Keratinocyte (primary cell): ENCODE measurements at regions not wholly inside any gene's neighbourhood (a gene's known extent, or its start where the extent isn't known, plus 50 kb on each side); places are given as distances from the start of the nearest gene placed in this dataset.

ENCODE experiments used
- DNase-seq: peaks from one replicate; pipeline ENCODE4 v3.0.0-alpha.2; 2011; ENCODE audit warnings: low read depth, missing footprints, low spot score
- FAIRE-seq: peaks from 2 replicates; lab custom pipeline; 2011; peaks lifted over from hg19 to GRCh38; lab: Jason Lieb, UNC
- H2AFZ ChIP-seq: 2 replicates; pipeline ENCODE4 v1.6.0; 2012; ENCODE audit warnings: low read length, control low read depth, inconsistent platforms; ENCODE audit not compliant: control insufficient read depth
- H3K27ac ChIP-seq: 2 replicates; pipeline ENCODE4 v1.5.1; 2011; ENCODE audit warnings: low read length; ENCODE audit not compliant: control insufficient read depth, insufficient read depth
- H3K27me3 ChIP-seq: 3 replicates; pipeline ENCODE4 v1.6.0; 2011; ENCODE audit warnings: low read length; ENCODE audit not compliant: control insufficient read depth, insufficient read depth; ENCODE audit errors: extremely low read depth
- H3K36me3 ChIP-seq, 2 experiments: 2 replicates in 1 of 2; 3 replicates in 1 of 2; pipeline ENCODE4 v1.5.1; 2011; ENCODE audit warnings: low read length in 2 of 2, mild to moderate bottlenecking in 1 of 2; ENCODE audit not compliant: control insufficient read depth in 2 of 2, insufficient read depth in 2 of 2; ENCODE audit errors: extremely low read depth in 1 of 2
- H3K4me1 ChIP-seq: 3 replicates; pipeline ENCODE4 v1.5.1; 2011; ENCODE audit warnings: low read length; ENCODE audit not compliant: control insufficient read depth, insufficient read depth; ENCODE audit errors: extremely low read depth
- H3K4me2 ChIP-seq: 3 replicates; pipeline ENCODE4 v1.6.0; 2011; ENCODE audit warnings: low read depth, low read length; ENCODE audit not compliant: control insufficient read depth, insufficient read depth; ENCODE audit errors: extremely low read depth
- H3K4me3 ChIP-seq, 3 experiments: fragments of 200-600 bp in 1 of 3; sonication (generic) in 1 of 3; 2 replicates in 2 of 3; 3 replicates in 1 of 3; pipeline ENCODE4 v1.5.1; 2011 to 2016; ENCODE audit warnings: low read length in 3 of 3, mild to moderate bottlenecking in 3 of 3, control low read depth in 2 of 3, inconsistent platforms in 1 of 3, low read depth in 1 of 3, mixed read lengths in 1 of 3, mixed run types in 1 of 3, moderate library complexity in 1 of 3; ENCODE audit not compliant: control insufficient read depth in 2 of 3, insufficient read depth in 2 of 3; ENCODE audit errors: extremely low read depth in 1 of 3
- H3K79me2 ChIP-seq: 2 replicates; pipeline ENCODE4 v1.6.0; 2012; ENCODE audit warnings: low read length; ENCODE audit not compliant: control insufficient read depth, insufficient read depth
- H3K9ac ChIP-seq: 3 replicates; pipeline ENCODE4 v1.6.0; 2011; ENCODE audit warnings: low read length; ENCODE audit not compliant: control insufficient read depth, insufficient read depth; ENCODE audit errors: extremely low read depth
- H3K9me1 ChIP-seq: 3 replicates; pipeline ENCODE4 v1.6.0; 2011; ENCODE audit warnings: low read length; ENCODE audit not compliant: control insufficient read depth, insufficient read depth; ENCODE audit errors: extremely low read depth
- H3K9me3 ChIP-seq: 2 replicates; pipeline ENCODE4 v1.5.1; 2012; ENCODE audit warnings: low read depth, low read length; ENCODE audit not compliant: control insufficient read depth
- H4K20me1 ChIP-seq: 3 replicates; pipeline ENCODE4 v1.6.0; 2011; ENCODE audit warnings: low read length; ENCODE audit not compliant: control insufficient read depth, insufficient read depth; ENCODE audit errors: extremely low read depth
- CTCF ChIP-seq, 3 experiments: IDR thresholded peaks in 1 of 3; conservative IDR thresholded peaks in 1 of 3; optimal IDR thresholded peaks in 1 of 3; 2 replicates in 2 of 3; 3 replicates in 1 of 3; pipeline versions ENCODE3 to v1.5.1; 2011; ENCODE audit warnings: low read length in 3 of 3, mild to moderate bottlenecking in 3 of 3, moderate library complexity in 2 of 3, control low read depth in 1 of 3, inconsistent platforms in 1 of 3; ENCODE audit not compliant: insufficient read depth in 2 of 3; ENCODE audit errors: extremely low read depth in 1 of 3
- EZH2 ChIP-seq: IDR thresholded peaks from one replicate; pipeline ENCODE4 v1.6.1; 2012; ENCODE audit warnings: inconsistent platforms, mild to moderate bottlenecking, low read length, moderate library complexity
- dilution Hi-C: fragments of 300-500 bp; cut with MboI; formaldehyde crosslinking; loops from one replicate; pipeline ENCODE4 v1.7.0; 2020; ENCODE audit warnings: low sequenced_read_pairs; ENCODE audit not compliant: extremely low pct_ligation_motif_present

- dilution Hi-C loops, result no loop called here
- DNase-seq, result no peak
- no peak for FAIRE-seq
- Histone ChIP-seq H3K27ac (no peak overlapping the region), H3K27me3 (no peaks in the 10 kb centered on the region), H3K4me3 (no peak overlapping the region), H3K4me2 (no peak overlapping the region), H3K4me1 (no peaks in the 10 kb centered on the region), H3K9ac (no peak overlapping the region), H3K79me2 (no peaks in the 10 kb centered on the region), H3K9me1 (no peaks in the 10 kb centered on the region), H3K9me3 (no peaks in the 10 kb centered on the region), H2AFZ (no peak overlapping the region), H4K20me1 (no peaks in the 10 kb centered on the region), H3K36me3 (no peaks in the 10 kb centered on the region)
- TF ChIP-seq CTCF (optimal IDR thresholded peaks at IDR 0.05 in 1 of 3, IDR thresholded peaks at IDR 0.05 in 1 of 3, conservative IDR thresholded peaks at IDR 0.05 in 1 of 3; ENCODE audit: extremely low read depth in 1 of 3, insufficient read depth in 2 of 3, low read length in 3 of 3) (no peak), EZH2 (no peak)
Measured at GRCh38 chr10:6361869-6362268, 159.1 kb downstream of the PFKFB3 start.

- H3K4me2 ChIP-seq, result no peak overlapping the region
- DNase-seq (no peak), FAIRE-seq (no peak)
- H3K9me3 ChIP-seq, result no peaks in the 10 kb centered on the region
- H2AFZ ChIP-seq, result no peak overlapping the region
- no peaks in the 10 kb centered on the region for H4K20me1 ChIP-seq
- no peaks in the 10 kb centered on the region for H3K79me2 ChIP-seq
- H3K4me1 ChIP-seq, result no peaks in the 10 kb centered on the region
- H3K36me3 ChIP-seq, result no peaks in the 10 kb centered on the region
- H3K27ac ChIP-seq, result no peak overlapping the region
- dilution Hi-C loops, result no loop called here
- no peaks in the 10 kb centered on the region for H3K9me1 ChIP-seq
- no peak overlapping the region for H3K4me3 ChIP-seq
- H3K9ac ChIP-seq, result no peak overlapping the region
- TF ChIP-seq CTCF (optimal IDR thresholded peaks at IDR 0.05 in 1 of 3, IDR thresholded peaks at IDR 0.05 in 1 of 3, conservative IDR thresholded peaks at IDR 0.05 in 1 of 3; ENCODE audit: extremely low read depth in 1 of 3, insufficient read depth in 2 of 3, low read length in 3 of 3) (no peak), EZH2 (no peak)
- H3K27me3 ChIP-seq, result no peaks in the 10 kb centered on the region
Measured at GRCh38 chr10:6362879-6363278, 160.1 kb downstream of the PFKFB3 start.
